ENCODE measurements at regions not wholly inside any gene's neighbourhood (a gene's known extent, or its start where the extent isn't known, plus 50 kb on each side); places are given as distances from the start of the nearest gene placed in this dataset.

DNA sequence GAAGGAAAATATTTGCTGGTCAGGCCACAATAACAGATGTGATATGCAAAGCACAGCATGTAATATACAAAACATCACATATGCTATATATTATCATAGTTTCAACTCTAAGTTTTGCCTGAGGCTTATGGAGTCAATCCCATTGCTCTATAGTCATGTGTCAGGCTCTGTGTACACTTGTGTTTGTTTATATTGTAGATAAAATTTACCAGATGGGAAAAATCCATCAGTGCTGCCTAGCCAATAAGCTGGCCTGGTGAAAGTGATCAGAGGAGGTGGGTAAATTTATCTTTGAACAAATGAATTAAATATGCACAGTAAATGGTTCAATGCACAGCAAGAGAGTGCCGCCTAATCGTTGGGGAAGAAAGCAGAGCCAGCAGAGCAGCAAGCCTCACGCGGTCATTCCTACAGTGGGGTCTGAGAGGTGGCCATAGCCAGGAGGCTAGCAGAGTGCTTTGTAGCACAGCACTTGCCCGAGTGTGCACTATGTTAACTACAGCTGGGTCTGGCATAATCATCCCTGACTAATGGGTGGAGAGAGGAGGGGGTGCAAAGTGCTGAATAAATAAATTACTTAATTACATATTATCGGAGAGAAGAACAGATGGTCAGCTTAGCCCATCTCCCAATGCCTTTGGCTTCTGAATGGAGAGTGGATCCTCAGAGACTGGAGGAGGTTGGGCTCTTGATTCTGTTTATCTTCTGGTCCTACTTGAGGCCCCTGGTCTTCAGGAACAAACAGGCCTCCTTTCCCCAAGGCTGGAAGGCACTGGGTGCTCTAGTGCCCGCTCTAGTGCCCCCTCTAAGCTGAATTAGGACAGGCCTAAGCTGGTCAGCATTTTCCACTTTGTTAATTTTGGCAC is 153.5 kb downstream of the MAT2B start:
- Histone ChIP-seq H3K27me3 (ENCODE audit: low read depth, low read length) (no peaks in the 10 kb centered on the region), H3K36me3 (ENCODE audit: control insufficient read depth in 1 of 2, insufficient read depth in 2 of 2, low read length in 2 of 2) (no peaks in the 10 kb centered on the region), H3K4me1 (ENCODE audit: control insufficient read depth in 1 of 2, insufficient read depth in 2 of 2, low read length in 2 of 2) (no peaks in the 10 kb centered on the region), H3K4me3 (ENCODE audit: low read depth in 1 of 2, low read length in 2 of 2) (no peak overlapping the region), H3K27ac (ENCODE audit: low read length) (no peak overlapping the region), H3K9me3 (ENCODE audit: control insufficient read depth in 1 of 2, low read length in 2 of 2) (peaks cover 0 to 1% of the 10 kb centered on the region in 2 donors)

DNA sequence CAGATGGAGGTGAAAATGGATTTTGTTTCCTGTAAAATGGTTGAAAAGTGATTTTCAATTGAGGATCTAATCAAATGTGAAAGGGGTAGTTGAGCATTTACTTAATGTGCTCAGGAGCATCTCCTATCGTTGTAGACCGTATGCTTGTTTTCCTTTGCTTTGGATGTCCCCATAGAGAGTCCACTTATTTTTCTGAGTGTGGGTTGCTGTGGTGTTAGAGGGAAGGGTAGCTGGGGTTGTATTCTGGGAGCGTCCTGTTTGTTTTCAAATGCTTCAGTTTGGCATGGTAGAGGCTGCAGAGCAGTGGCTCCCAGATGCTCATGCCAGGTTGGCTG is 154.1 kb downstream of the MAT2B start:
- Histone ChIP-seq H3K27me3 (ENCODE audit: low read depth, low read length) (no peaks in the 10 kb centered on the region), H3K36me3 (ENCODE audit: control insufficient read depth in 1 of 2, insufficient read depth in 2 of 2, low read length in 2 of 2) (no peaks in the 10 kb centered on the region), H3K27ac (ENCODE audit: low read length) (no peak overlapping the region), H3K4me1 (ENCODE audit: control insufficient read depth in 1 of 2, insufficient read depth in 2 of 2, low read length in 2 of 2) (no peaks in the 10 kb centered on the region), H3K9me3 (ENCODE audit: control insufficient read depth in 1 of 2, low read length in 2 of 2) (no peaks in the 10 kb centered on the region), H3K4me3 (ENCODE audit: low read depth in 1 of 2, low read length in 2 of 2) (no peak overlapping the region)

- H3K9me3 ChIP-seq (ENCODE audit: control insufficient read depth in 1 of 2, low read length in 2 of 2) = no peaks in the 10 kb centered on the region
- H3K4me3 ChIP-seq (ENCODE audit: low read depth in 1 of 2, low read length in 2 of 2) = no peak overlapping the region
- no peaks in the 10 kb centered on the region for H3K27me3 ChIP-seq (ENCODE audit: low read depth, low read length)
- no peaks in the 10 kb centered on the region for H3K4me1 ChIP-seq (ENCODE audit: control insufficient read depth in 1 of 2, insufficient read depth in 2 of 2, low read length in 2 of 2)
- H3K27ac ChIP-seq (ENCODE audit: low read length) = no peak overlapping the region
- no peaks in the 10 kb centered on the region for H3K36me3 ChIP-seq (ENCODE audit: control insufficient read depth in 1 of 2, insufficient read depth in 2 of 2, low read length in 2 of 2)
Measured at GRCh38 chr5:163660486-163660885, 155.1 kb downstream of the MAT2B start.

DNA sequence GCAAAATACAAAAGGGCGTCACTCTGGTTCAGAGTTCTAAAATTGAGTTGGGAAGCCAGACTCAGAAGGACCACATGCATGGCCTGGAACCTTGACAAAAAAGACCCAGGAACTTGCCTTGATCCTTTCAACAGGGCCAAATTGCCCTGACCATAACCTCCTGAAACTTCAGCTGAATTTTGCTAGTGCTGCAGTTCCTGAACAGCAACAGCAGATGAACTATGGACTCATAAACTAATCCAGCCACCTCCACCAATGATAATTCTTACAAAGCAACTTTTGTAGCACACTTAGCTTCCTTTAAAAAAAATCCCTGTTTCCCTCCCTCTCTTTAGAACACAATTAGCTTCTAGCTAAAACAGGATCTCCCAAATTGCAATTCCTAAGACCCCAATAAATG is 155.9 kb downstream of the MAT2B start:
- Histone ChIP-seq H3K4me3 (ENCODE audit: low read depth in 1 of 2, low read length in 2 of 2) (no peak overlapping the region), H3K9me3 (ENCODE audit: control insufficient read depth in 1 of 2, low read length in 2 of 2) (no peaks in the 10 kb centered on the region), H3K4me1 (ENCODE audit: control insufficient read depth in 1 of 2, insufficient read depth in 2 of 2, low read length in 2 of 2) (no peaks in the 10 kb centered on the region), H3K27ac (ENCODE audit: low read length) (no peak overlapping the region), H3K27me3 (ENCODE audit: low read depth, low read length) (no peaks in the 10 kb centered on the region), H3K36me3 (ENCODE audit: control insufficient read depth in 1 of 2, insufficient read depth in 2 of 2, low read length in 2 of 2) (no peaks in the 10 kb centered on the region)

DNA sequence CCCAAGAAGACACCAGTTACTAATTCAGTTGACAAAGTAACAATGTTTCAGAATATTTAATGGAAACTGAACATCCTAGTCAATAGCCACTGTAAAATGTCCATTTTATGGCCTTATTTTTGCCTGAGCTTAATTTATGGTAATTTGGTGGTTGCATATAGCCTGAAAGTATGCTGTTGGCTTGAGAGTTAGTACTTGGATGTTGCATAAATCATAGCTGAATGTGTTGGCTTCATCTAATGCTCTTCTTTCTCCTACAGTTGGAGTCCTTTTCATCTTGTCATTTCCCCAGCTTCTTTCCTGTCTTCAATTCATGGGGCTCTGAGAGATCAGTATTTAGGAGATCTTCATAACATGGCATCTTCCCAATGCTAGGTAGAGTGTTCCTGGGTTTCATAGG is 164.6 kb downstream of the MAT2B start:
- no peaks in the 10 kb centered on the region for H3K4me1 ChIP-seq (ENCODE audit: control insufficient read depth in 1 of 2, insufficient read depth in 2 of 2, low read length in 2 of 2)
- H3K27ac ChIP-seq (ENCODE audit: low read length) = no peak overlapping the region
- H3K9me3 ChIP-seq (ENCODE audit: control insufficient read depth in 1 of 2, low read length in 2 of 2) = no peaks in the 10 kb centered on the region
- no peaks in the 10 kb centered on the region for H3K27me3 ChIP-seq (ENCODE audit: low read depth, low read length)
- no peaks in the 10 kb centered on the region for H3K36me3 ChIP-seq (ENCODE audit: control insufficient read depth in 1 of 2, insufficient read depth in 2 of 2, low read length in 2 of 2)
- H3K4me3 ChIP-seq (ENCODE audit: low read depth in 1 of 2, low read length in 2 of 2) = no peak overlapping the region

DNA sequence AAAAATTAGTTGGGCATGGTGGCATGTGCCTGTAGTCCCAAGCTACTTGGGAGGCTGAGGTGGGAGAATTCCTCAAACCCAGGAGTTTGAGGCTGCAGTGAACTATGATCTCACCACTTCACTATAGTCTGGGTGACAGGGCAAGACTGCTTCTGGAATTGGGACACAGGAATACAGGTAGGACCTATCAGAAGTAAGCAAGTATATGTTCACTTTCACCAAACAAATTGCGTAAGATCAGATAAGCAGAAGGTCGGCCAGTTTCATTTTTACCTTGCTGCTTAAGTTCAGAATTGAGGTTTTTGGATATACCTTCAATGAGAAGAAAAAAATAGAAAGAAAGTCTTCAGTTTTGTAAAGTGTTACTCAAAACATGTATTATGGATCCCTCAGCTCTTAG is 171.7 kb downstream of the MAT2B start:
- Histone ChIP-seq H3K9me3 (ENCODE audit: control insufficient read depth in 1 of 2, low read length in 2 of 2) (no peaks in the 10 kb centered on the region), H3K27ac (ENCODE audit: low read length) (no peak overlapping the region), H3K27me3 (ENCODE audit: low read depth, low read length) (no peaks in the 10 kb centered on the region), H3K4me3 (ENCODE audit: low read depth in 1 of 2, low read length in 2 of 2) (no peak overlapping the region), H3K4me1 (ENCODE audit: control insufficient read depth in 1 of 2, insufficient read depth in 2 of 2, low read length in 2 of 2) (no peaks in the 10 kb centered on the region), H3K36me3 (ENCODE audit: control insufficient read depth in 1 of 2, insufficient read depth in 2 of 2, low read length in 2 of 2) (no peaks in the 10 kb centered on the region)

DNA sequence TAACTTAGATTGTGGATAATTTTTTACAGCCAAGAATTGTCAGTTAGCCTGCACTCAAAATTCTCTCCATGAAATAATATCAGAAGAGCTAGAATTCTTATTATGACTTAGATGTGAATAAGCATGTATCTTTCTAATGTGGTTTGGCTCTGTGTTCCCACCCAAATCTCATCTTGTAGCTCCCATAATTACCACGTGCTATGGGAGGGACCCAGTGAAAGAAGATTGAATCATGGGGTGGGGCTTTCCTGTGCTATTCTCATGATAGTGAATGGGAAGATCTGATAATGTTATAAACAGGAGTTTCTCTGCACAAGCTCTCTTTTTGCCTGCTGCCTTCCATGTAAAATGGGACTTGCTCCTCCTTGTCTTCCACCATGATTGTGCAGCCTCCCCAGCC is 176.8 kb downstream of the MAT2B start:
- Histone ChIP-seq H3K4me1 (ENCODE audit: control insufficient read depth in 1 of 2, insufficient read depth in 2 of 2, low read length in 2 of 2) (no peaks in the 10 kb centered on the region), H3K4me3 (ENCODE audit: low read depth in 1 of 2, low read length in 2 of 2) (no peak overlapping the region), H3K36me3 (ENCODE audit: control insufficient read depth in 1 of 2, insufficient read depth in 2 of 2, low read length in 2 of 2) (no peaks in the 10 kb centered on the region), H3K9me3 (ENCODE audit: control insufficient read depth in 1 of 2, low read length in 2 of 2) (no peaks in the 10 kb centered on the region), H3K27me3 (ENCODE audit: low read depth, low read length) (no peaks in the 10 kb centered on the region), H3K27ac (ENCODE audit: low read length) (no peak overlapping the region)

DNA sequence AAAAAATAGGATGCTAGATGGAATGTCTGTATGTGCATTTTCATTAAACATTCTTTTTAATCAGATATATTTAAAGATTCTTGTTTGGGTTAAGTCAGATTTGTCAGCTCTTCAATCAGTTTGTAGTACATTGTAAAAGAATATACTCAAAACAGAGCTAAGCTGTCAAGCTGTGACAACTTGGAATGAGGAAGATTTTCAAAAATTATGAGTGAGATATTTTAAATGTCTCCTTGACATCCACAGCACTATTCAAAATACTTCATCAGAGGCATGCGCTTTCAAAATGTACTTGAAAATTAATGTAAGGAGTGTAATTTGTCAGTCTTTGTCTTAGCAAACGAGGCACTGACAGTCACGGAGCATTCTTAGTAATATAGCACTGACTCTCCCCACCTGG is 182.0 kb downstream of the MAT2B start:
- H3K36me3 ChIP-seq (ENCODE audit: control insufficient read depth in 1 of 2, insufficient read depth in 2 of 2, low read length in 2 of 2) = no peaks in the 10 kb centered on the region
- no peak overlapping the region for H3K4me3 ChIP-seq (ENCODE audit: low read depth in 1 of 2, low read length in 2 of 2)
- H3K27ac ChIP-seq (ENCODE audit: low read length) = no peak overlapping the region
- H3K9me3 ChIP-seq (ENCODE audit: control insufficient read depth in 1 of 2, low read length in 2 of 2) = no peaks in the 10 kb centered on the region
- H3K27me3 ChIP-seq (ENCODE audit: low read depth, low read length) = no peaks in the 10 kb centered on the region
- no peaks in the 10 kb centered on the region for H3K4me1 ChIP-seq (ENCODE audit: control insufficient read depth in 1 of 2, insufficient read depth in 2 of 2, low read length in 2 of 2)

GRCh38 chr5:163692091-163692490 is 186.7 kb downstream of the MAT2B start:
- no peaks in the 10 kb centered on the region for H3K36me3 ChIP-seq (ENCODE audit: control insufficient read depth in 1 of 2, insufficient read depth in 2 of 2, low read length in 2 of 2)
- H3K4me3 ChIP-seq (ENCODE audit: low read depth in 1 of 2, low read length in 2 of 2) = no peak overlapping the region
- no peaks in the 10 kb centered on the region for H3K4me1 ChIP-seq (ENCODE audit: control insufficient read depth in 1 of 2, insufficient read depth in 2 of 2, low read length in 2 of 2)
- H3K9me3 ChIP-seq (ENCODE audit: control insufficient read depth in 1 of 2, low read length in 2 of 2) = no peaks in the 10 kb centered on the region
- H3K27me3 ChIP-seq (ENCODE audit: low read depth, low read length) = no peaks in the 10 kb centered on the region
- H3K27ac ChIP-seq (ENCODE audit: low read length) = no peak overlapping the region

GRCh38 chr5:163695830-163696578 is 190.6 kb downstream of the MAT2B start:
- no peaks in the 10 kb centered on the region for H3K27me3 ChIP-seq (ENCODE audit: low read depth, low read length)

GRCh38 chr5:163696579-163696887 is 191.1 kb downstream of the MAT2B start:
- no peak overlapping the region for H3K4me3 ChIP-seq (ENCODE audit: low read depth in 1 of 2, low read length in 2 of 2)
- no peaks in the 10 kb centered on the region for H3K4me1 ChIP-seq (ENCODE audit: control insufficient read depth in 1 of 2, insufficient read depth in 2 of 2, low read length in 2 of 2)
- H3K27ac ChIP-seq (ENCODE audit: low read length) = no peak overlapping the region
- H3K9me3 ChIP-seq (ENCODE audit: control insufficient read depth in 1 of 2, low read length in 2 of 2) = no peaks in the 10 kb centered on the region
- H3K36me3 ChIP-seq (ENCODE audit: control insufficient read depth in 1 of 2, insufficient read depth in 2 of 2, low read length in 2 of 2) = no peaks in the 10 kb centered on the region
- no peaks in the 10 kb centered on the region for H3K27me3 ChIP-seq (ENCODE audit: low read depth, low read length)

More at GRCh38 chr5:163695830-163696578, 190.6 kb downstream of the MAT2B start:
- H3K9me3 ChIP-seq (ENCODE audit: control insufficient read depth in 1 of 2, low read length in 2 of 2) = no peaks in the 10 kb centered on the region
- no peaks in the 10 kb centered on the region for H3K4me1 ChIP-seq (ENCODE audit: control insufficient read depth in 1 of 2, insufficient read depth in 2 of 2, low read length in 2 of 2)
- H3K27ac ChIP-seq (ENCODE audit: low read length) = no peak overlapping the region
- no peak overlapping the region for H3K4me3 ChIP-seq (ENCODE audit: low read depth in 1 of 2, low read length in 2 of 2)
- no peaks in the 10 kb centered on the region for H3K36me3 ChIP-seq (ENCODE audit: control insufficient read depth in 1 of 2, insufficient read depth in 2 of 2, low read length in 2 of 2)

All from muscle layer of duodenum (tissue), 2 donors.